Peyer's patch (tissue), 4 donors: ENCODE measurements at regions not wholly inside any gene's neighbourhood (a gene's known extent, or its start where the extent isn't known, plus 50 kb on each side); places are given as distances from the start of the nearest gene placed in this dataset.
"Not testable (repeated sequence)": the region's sequence is repeated elsewhere in the genome, so short reads cannot be mapped to it uniquely, and the experiment has no call there.

Source experiments
- DNase-seq, 3 donors: peaks; one replicate each; pipeline ENCODE4 v3.0.0-alpha.2; 2017 to 2019
- H3K27ac ChIP-seq, 4 donors: fragments of 200-600 bp; sonication (generic); one replicate each; pipeline ENCODE4 v1.5.1; 2016 to 2019
- H3K27me3 ChIP-seq, 2 donors: fragments of 200-600 bp; sonication (generic); one replicate each; pipeline ENCODE4 v1.5.1; 2019
- H3K36me3 ChIP-seq, 3 donors: fragments of 200-600 bp; sonication (generic); one replicate each; pipeline ENCODE4 v1.5.1; 2016 to 2019
- H3K4me1 ChIP-seq, 4 donors: fragments of 200-600 bp; sonication (generic); one replicate each; pipeline ENCODE4 v1.5.1; 2016 to 2019
- H3K4me3 ChIP-seq, 4 donors: fragments of 200-600 bp; sonication (generic); 1 replicate in 3 of 4; 2 replicates in 1 of 4; pipeline ENCODE4 v1.5.1; 2016 to 2019; ENCODE audit warnings: mild to moderate bottlenecking in 1 of 4
- H3K9me3 ChIP-seq, 4 donors: fragments of 200-600 bp; sonication (generic); one replicate each; pipeline ENCODE4 v1.5.1; 2016 to 2019; ENCODE audit warnings: mild to moderate bottlenecking in 1 of 4
- CTCF ChIP-seq, 6 experiments: fragments of 450-650 bp in 4 of 6; fragments of 200-600 bp in 2 of 6; sonication (generic) in 1 of 6; IDR thresholded peaks; one replicate each; pipeline ENCODE4 v1.5.1; 2017 to 2019; ENCODE audit warnings: antibody characterized with exemption in 6 of 6, mild to moderate bottlenecking in 3 of 6, moderate library complexity in 1 of 6
- POLR2A ChIP-seq, 2 donors: fragments of 450-650 bp; IDR thresholded peaks; one replicate each; pipeline ENCODE4 v1.5.1; 2017; ENCODE audit warnings: antibody characterized with exemption in 2 of 2, mild to moderate bottlenecking in 2 of 2, moderate library complexity in 2 of 2

GRCh38 chr16:31581065-31581464, 53.4 kb downstream of the AHSP start:
- H3K27ac ChIP-seq, DNase-seq, H3K9me3 ChIP-seq, H3K4me3 ChIP-seq, H3K36me3 ChIP-seq, H3K4me1 ChIP-seq, H3K27me3 ChIP-seq: not testable (repeated sequence)

GRCh38 chr16:31601737-31602384, 74.2 kb downstream of the AHSP start:
- H3K27me3 ChIP-seq, DNase-seq, H3K4me1 ChIP-seq, H3K4me3 ChIP-seq, H3K36me3 ChIP-seq, H3K27ac ChIP-seq: not testable (repeated sequence)
- H3K9me3 ChIP-seq = peaks cover 0 to 34% (median 6%) of the 10 kb centered on the region in 4 donors

- no peaks in the 10 kb centered on the region for H3K9me3 ChIP-seq
- H3K36me3 ChIP-seq = no peaks in the 10 kb centered on the region
- no peaks in the 10 kb centered on the region for H3K4me1 ChIP-seq
- H3K4me3 ChIP-seq = no peak overlapping the region
- no peak for DNase-seq
- H3K27me3 ChIP-seq = no peaks in the 10 kb centered on the region
- H3K27ac ChIP-seq = no peak overlapping the region
- TF ChIP-seq POLR2A (IDR thresholded peaks at IDR 0.05) = no peak
- no peak for TF ChIP-seq CTCF (IDR thresholded peaks at IDR 0.05)
These were observed 90.4 kb downstream of the AHSP start for GRCh38 chr16:31618130-31618529.

GRCh38 chr16:31636433-31636832, 108.7 kb downstream of the AHSP start:
- Histone ChIP-seq H3K36me3 (no peaks in the 10 kb centered on the region), H3K4me1 (no peaks in the 10 kb centered on the region), H3K27me3 (no peaks in the 10 kb centered on the region), H3K27ac (no peak overlapping the region), H3K4me3 (no peak overlapping the region), H3K9me3 (no peaks in the 10 kb centered on the region)
- TF ChIP-seq POLR2A (IDR thresholded peaks at IDR 0.05) = no peak
- TF ChIP-seq CTCF (IDR thresholded peaks at IDR 0.05) = no peak
- DNase-seq = no peak

- Histone ChIP-seq H3K9me3 (no peaks in the 10 kb centered on the region), H3K36me3 (no peaks in the 10 kb centered on the region), H3K4me1 (no peaks in the 10 kb centered on the region), H3K4me3 (no peak overlapping the region), H3K27me3 (no peaks in the 10 kb centered on the region), H3K27ac (no peak overlapping the region)
- no peak for DNase-seq
- TF ChIP-seq CTCF (IDR thresholded peaks at IDR 0.05) (no peak), POLR2A (IDR thresholded peaks at IDR 0.05) (no peak)
These were observed 113.6 kb downstream of the AHSP start for GRCh38 chr16:31641279-31641678.

- H3K9me3 ChIP-seq, H3K27ac ChIP-seq, H3K36me3 ChIP-seq, H3K4me3 ChIP-seq, H3K27me3 ChIP-seq, H3K4me1 ChIP-seq, DNase-seq: not testable (repeated sequence)
These were observed 128.0 kb downstream of the AHSP start for GRCh38 chr16:31655674-31656073.

GRCh38 chr16:31664683-31665482, 137.2 kb downstream of the AHSP start:
- Histone ChIP-seq H3K4me3 (no peak overlapping the region), H3K36me3 (no peaks in the 10 kb centered on the region), H3K4me1 (no peaks in the 10 kb centered on the region), H3K27ac (no peak overlapping the region), H3K9me3 (no peaks in the 10 kb centered on the region), H3K27me3 (no peaks in the 10 kb centered on the region)
- no peak for DNase-seq
- TF ChIP-seq POLR2A (IDR thresholded peaks at IDR 0.05) (no peak), CTCF (IDR thresholded peaks at IDR 0.05) (no peak)
